Ectodermal cell (in vitro differentiated cells): ENCODE measurements at regions not wholly inside any gene's neighbourhood (a gene's known extent, or its start where the extent isn't known, plus 50 kb on each side); places are given as distances from the start of the nearest gene placed in this dataset.
"Not testable (repeated sequence)": the region's sequence is repeated elsewhere in the genome, so short reads cannot be mapped to it uniquely, and the experiment has no call there.

ENCODE experiments used
- H3K27ac ChIP-seq: 2 replicates; pipeline ENCODE4 v1.7.0; 2013; ENCODE audit warnings: mild to moderate bottlenecking, low read depth, low read length; ENCODE audit not compliant: insufficient read depth, poor library complexity, severe bottlenecking
- H3K27me3 ChIP-seq: 2 replicates; pipeline ENCODE4 v1.7.0; 2013; ENCODE audit warnings: mild to moderate bottlenecking, low read length; ENCODE audit not compliant: insufficient read depth, control insufficient read depth, poor library complexity, severe bottlenecking
- H3K36me3 ChIP-seq: one replicate; pipeline ENCODE4 v1.7.0; 2013; ENCODE audit warnings: low read length; ENCODE audit not compliant: control insufficient read depth, insufficient read depth
- H3K4me1 ChIP-seq: one replicate; pipeline ENCODE4 v1.7.0; 2013; ENCODE audit warnings: low read length; ENCODE audit not compliant: control insufficient read depth, insufficient read depth
- H3K4me3 ChIP-seq: 2 replicates; pipeline ENCODE4 v1.7.0; 2013; ENCODE audit warnings: low read depth, low read length, control low read depth; ENCODE audit not compliant: insufficient read depth
- H3K9me3 ChIP-seq: 2 replicates; pipeline ENCODE4 v1.7.0; 2013; ENCODE audit warnings: mild to moderate bottlenecking, low read length, moderate library complexity; ENCODE audit not compliant: control insufficient read depth
- WGBS, 2 experiments: methylation state at CpG; one replicate each; pipeline ENCODE4 v1.1.7; 2013; ENCODE audit warnings: missing lambda C conversion rate in 2 of 2; 5-methylcytosine and 5-hydroxymethylcytosine counted together

DNA sequence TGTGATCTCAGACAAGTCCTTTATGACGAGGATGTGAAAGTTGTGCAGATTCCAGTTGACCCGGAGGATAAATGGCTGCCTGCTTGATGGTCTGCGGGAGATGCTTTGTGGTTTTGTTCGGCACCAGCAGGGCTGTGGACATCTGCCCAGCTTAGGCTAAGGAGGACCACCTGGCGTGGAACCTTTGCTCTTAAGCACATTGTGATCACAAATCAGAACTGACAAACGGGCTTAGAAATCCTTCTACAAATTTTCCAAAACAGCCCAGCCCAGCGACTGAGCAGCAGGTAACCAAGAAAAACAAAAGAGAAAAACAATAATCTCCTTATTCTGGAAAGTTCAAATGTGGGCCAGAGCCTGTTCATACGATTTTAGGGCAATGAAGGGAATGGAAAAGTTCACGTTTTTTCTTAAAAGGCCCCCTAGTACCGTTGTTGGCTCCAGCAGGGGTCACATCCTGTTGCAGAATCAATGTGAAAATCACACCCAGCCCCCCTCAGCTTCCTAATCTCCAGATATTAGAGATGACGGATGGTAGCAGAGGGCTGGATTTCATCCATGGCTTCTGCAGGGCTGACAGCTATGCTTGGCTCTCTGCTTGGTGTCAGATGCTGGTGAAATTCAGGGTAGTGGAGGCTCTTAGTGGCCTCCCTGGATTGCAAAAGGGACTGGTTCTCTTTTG is 81.1 kb upstream of the RFLNA start:
- Histone ChIP-seq H3K4me1 (peaks cover 14% of the 10 kb centered on the region), H3K27ac (no peak overlapping the region), H3K9me3 (no peaks in the 10 kb centered on the region), H3K27me3 (no peaks in the 10 kb centered on the region), H3K4me3 (no peak overlapping the region), H3K36me3 (no peaks in the 10 kb centered on the region)
- WGBS, 2 experiments, result 82 to 86% methylated on average over 11 of the region's 11 CpGs

DNA sequence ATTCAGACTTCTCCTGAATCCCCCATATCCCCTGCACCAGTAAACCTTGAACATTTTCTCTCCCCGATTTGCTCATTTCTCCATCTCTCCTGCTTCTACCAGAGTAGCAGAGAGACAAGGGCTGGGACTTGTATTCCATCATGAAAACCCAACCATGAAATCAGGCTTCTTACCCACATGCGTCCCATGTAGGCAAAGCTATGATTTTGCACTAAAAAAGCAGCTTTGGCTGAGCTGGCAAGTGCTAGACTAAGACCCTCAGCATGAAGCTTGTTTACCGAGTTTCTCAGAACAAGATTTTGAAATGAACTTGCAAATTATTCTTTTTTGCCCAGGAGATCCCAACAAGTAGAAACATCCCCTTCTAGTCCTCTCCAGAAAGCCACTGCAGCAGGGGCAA is 80.3 kb upstream of the RFLNA start:
- Histone ChIP-seq H3K9me3 (no peaks in the 10 kb centered on the region), H3K4me3 (no peak overlapping the region), H3K27ac (no peak overlapping the region), H3K4me1 (peaks cover 14% of the 10 kb centered on the region), H3K36me3 (no peaks in the 10 kb centered on the region), H3K27me3 (no peaks in the 10 kb centered on the region)
- WGBS, 2 experiments, result 90 to 98% methylated on average over 3 of the region's 3 CpGs

DNA sequence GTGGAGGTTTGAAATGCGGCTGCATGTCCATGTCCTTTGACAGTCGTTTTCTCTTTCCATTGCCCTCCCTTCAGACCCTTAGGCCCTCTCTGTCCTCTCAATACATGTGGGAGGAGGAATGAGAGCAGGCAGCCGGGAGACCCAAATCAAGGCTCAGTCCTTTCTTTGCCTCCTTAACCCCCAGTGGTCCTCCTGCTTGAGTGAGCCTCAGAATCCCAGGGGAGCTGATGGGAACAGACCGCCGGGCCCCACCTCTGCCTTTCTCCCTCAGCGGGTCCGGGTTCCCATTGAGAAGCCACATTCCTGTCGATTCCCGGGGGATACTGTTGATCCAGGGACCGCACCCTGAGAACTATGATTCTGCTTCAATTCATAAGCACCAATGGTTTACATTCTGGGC is 77.9 kb upstream of the RFLNA start:
- no peak overlapping the region for H3K4me3 ChIP-seq
- no peak overlapping the region for H3K27ac ChIP-seq
- H3K27me3 ChIP-seq, result no peaks in the 10 kb centered on the region
- no peaks in the 10 kb centered on the region for H3K36me3 ChIP-seq
- whole genome bisulfite sequencing, 2 experiments, result 71 to 72% methylated on average over 10 of the region's 10 CpGs
- H3K4me1 ChIP-seq, result peaks cover 14% of the 10 kb centered on the region
- no peaks in the 10 kb centered on the region for H3K9me3 ChIP-seq

DNA sequence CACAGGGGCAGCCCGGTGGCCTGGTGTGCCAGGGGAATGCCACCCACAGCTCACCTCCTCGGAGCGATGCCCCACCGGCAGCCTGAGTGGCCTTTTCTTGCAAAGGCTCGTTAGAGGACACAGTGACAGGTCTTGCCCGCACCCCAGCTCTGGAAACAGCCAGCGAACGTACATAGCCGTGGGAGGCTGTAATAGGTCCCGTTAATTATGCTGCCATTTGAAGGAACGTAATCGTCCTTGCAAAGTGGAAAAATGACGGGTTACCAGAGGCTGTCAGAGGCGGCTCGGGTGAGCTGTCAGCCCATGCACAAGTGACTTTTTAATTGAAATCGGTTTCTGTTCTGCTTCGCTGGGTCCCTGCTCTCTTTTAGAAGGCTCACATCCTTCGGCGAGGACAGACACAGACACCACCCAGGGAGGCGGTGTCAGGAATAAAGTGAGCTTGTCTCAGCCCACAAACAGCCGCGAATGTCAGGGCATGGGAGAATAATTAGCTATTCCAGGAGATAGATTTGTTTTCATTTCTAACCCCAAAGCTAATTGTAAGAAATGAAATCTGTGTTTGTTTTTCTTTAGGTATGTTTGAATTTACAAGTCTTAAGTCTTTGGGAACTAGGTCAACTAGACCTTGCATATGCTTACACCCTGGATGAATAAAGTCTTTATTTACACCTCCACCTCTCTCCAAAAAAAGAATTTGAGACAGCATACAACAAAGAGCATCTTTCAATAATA is 77.2 kb upstream of the RFLNA start:
- H3K36me3 ChIP-seq, result no peaks in the 10 kb centered on the region
- no peak overlapping the region for H3K4me3 ChIP-seq
- H3K9me3 ChIP-seq, result no peaks in the 10 kb centered on the region
- H3K4me1 ChIP-seq, result peaks cover 14% of the 10 kb centered on the region
- peak overlapping the region; percentile 55 for H3K27ac ChIP-seq
- no peaks in the 10 kb centered on the region for H3K27me3 ChIP-seq
- WGBS, 2 experiments, result 54 to 55% methylated on average over 22 of the region's 22 CpGs

DNA sequence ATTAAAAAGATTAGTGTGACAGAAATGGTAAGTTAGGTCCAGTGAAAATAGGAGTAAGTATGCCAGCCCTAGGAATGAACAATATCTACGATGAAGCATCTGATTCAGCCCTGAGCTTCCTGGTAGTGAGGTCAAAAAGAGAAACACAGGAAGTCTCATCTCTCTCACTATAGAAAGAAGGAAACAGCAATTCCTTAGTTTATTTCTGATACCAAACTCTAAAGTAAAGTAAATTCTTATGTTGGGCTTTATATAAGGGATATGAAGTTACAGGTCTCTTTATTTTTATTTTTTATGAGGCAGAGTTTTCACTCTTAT is 76.7 kb upstream of the RFLNA start:
- Histone ChIP-seq H3K9me3 (no peaks in the 10 kb centered on the region), H3K27me3 (no peaks in the 10 kb centered on the region), H3K36me3 (no peaks in the 10 kb centered on the region), H3K4me1 (peaks cover 14% of the 10 kb centered on the region), H3K4me3 (no peak overlapping the region), H3K27ac (no peak overlapping the region)
- 90 to 100% methylated on average over 1 of the region's 1 CpG for WGBS, 2 experiments

DNA sequence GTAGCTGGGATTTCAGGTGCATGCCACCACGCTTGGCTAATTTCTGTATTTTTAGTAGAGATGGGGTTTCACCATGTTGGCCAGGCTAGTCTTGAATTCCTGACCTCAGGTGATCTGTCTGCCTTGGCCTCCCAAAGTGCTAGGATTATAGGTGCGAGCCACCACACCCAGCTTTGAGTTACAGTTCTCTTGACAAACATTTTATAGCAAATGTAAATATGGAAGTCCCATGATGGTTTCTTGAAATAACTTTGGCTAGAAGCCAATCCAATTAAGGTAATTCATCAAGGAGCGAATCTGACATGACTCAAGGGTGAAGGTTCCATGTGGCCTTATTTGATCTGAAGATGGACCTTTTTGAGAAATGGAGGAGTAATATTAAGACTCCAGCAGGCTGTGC is 76.2 kb upstream of the RFLNA start:
- peaks cover 14% of the 10 kb centered on the region for H3K4me1 ChIP-seq
- not testable (repeated sequence) for H3K36me3 ChIP-seq, H3K27me3 ChIP-seq, H3K27ac ChIP-seq, H3K4me3 ChIP-seq, H3K9me3 ChIP-seq
- 97 to 99% methylated on average over 3 of the region's 3 CpGs for WGBS, 2 experiments

DNA sequence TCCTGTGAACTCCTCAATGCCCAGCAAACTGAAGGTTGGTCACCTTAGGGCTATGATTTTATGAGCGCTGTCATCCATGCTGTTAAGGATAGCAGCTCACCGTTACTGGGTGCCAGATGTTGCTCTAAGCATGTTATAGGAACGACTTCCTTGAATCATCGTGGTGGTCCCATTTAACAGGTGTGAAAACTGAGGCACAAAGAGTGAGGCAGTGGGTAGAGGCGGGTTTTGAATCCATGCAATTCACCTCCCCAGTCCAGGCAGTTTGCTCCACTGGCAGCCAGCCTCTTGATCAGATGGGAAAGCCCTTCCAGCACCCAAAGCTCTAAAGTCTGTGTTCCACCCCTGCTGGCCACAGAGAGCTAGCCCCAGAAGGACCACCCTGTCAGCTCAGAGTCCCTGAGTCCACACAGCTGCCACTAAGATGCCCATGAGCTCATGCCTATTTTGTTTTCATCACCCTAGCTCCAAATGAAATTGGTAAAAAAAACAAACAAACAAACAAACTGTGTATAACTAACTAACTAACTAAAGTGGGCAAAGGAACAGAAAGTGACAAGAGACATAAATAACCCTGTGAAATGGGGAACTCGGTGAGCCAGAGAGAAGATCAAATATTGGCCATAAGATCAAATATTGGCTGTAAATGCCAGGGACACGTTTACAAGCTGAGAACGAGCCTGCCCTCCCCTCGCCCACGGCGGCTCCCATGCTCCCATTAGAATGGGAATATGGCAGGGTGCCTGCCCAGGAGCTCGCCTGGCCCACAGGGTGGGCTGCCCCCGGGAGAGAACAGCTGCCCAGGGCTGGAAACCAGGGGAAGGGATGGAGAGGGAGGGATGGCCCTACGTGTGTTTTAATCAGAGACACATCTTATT is 72.3 kb upstream of the RFLNA start:
- Histone ChIP-seq H3K27ac (no peak overlapping the region), H3K4me1 (peaks cover 7% of the 10 kb centered on the region), H3K36me3 (no peaks in the 10 kb centered on the region), H3K27me3 (no peaks in the 10 kb centered on the region), H3K4me3 (no peak overlapping the region), H3K9me3 (no peaks in the 10 kb centered on the region)
- 90 to 93% methylated on average over 14 of the region's 14 CpGs for WGBS, 2 experiments

DNA sequence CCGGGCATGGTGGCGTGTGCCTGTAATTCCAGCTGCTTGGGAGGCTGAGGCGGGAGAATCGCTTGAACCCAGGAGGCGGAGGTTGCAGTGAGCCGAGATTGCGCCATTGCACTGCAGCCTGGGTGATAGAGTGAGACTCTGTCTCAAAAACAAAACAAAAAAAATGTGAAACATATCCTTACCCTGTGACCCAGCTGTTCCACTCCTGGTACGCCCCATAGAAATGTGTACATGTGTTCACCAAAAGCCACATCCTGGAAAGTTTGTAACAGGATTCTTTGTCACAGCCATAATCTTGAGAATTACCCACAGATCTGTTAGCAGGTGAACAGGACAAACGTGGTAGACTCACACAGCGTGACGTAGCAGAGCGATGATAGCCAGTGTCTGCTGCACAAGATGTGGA is 71.2 kb upstream of the RFLNA start:
- 94 to 97% methylated on average over 12 of the region's 12 CpGs for WGBS, 2 experiments

DNA sequence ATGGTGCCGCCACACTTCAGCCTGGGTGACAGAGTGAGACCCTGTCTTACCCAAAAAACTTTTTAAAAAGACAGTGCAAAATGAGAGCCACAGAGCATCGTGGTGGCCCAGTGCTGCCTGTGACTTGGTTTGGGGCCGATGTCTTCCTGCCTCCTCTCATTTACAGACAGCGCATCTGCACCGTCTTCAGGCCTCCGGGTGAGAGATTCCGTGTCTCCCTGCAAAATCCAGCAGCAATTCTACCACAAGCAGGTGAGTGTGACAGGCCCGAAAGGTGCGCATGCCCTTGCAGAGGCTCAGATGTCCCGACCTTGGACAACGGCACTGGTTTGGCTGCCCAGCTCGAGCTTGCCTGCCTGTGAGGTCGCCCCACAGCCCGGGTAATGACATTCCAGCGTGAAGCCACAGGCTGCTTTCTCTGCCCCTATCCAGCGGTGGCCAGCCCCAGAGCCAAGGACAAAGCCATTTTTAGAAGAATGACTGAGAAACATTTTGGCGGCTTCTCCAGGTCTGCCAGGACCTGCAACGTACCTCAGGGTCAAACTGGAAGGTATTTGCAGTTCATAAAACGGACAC is 70.3 kb upstream of the RFLNA start:
- Histone ChIP-seq H3K4me1 (no peaks in the 10 kb centered on the region), H3K9me3 (no peaks in the 10 kb centered on the region), H3K27me3 (no peaks in the 10 kb centered on the region), H3K4me3 (no peak overlapping the region), H3K27ac (no peak overlapping the region), H3K36me3 (no peaks in the 10 kb centered on the region)
- WGBS, 2 experiments, result 87 to 88% methylated on average over 19 of the region's 19 CpGs

More for the DNA sequence above, 71.2 kb upstream of the RFLNA start:
- not testable (repeated sequence) for H3K4me1 ChIP-seq, H3K9me3 ChIP-seq, H3K27me3 ChIP-seq, H3K36me3 ChIP-seq, H3K27ac ChIP-seq, H3K4me3 ChIP-seq

DNA sequence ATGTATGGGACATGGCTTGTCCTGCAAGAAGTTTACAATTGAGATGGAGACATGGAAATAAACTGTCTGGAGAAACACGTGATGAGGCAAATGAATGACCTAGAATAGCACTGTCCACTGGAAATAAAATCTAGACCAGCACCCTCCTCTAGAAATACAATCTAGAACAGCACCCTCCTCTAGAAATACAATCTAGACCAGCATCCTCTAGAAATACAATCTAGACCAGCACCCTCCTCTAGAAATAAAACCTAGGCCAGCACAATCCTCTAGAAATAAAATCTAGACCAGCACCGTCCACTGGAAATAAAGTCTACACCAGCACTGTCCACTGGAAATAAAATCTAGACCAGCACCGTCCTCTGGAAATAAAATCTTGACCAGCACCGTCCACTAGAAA is 69.2 kb upstream of the RFLNA start:
- no peak overlapping the region for H3K4me3 ChIP-seq
- H3K27ac ChIP-seq, result no peak overlapping the region
- 92 to 96% methylated on average over 4 of the region's 4 CpGs for WGBS, 2 experiments
- H3K9me3 ChIP-seq, result no peaks in the 10 kb centered on the region
- H3K27me3 ChIP-seq, result no peaks in the 10 kb centered on the region
- H3K4me1 ChIP-seq, result no peaks in the 10 kb centered on the region
- no peaks in the 10 kb centered on the region for H3K36me3 ChIP-seq
